HEK293 (cell line): ENCODE measurements at regions not wholly inside any gene's neighbourhood (a gene's known extent, or its start where the extent isn't known, plus 50 kb on each side); places are given as distances from the start of the nearest gene placed in this dataset.

Experiments used
- CTCF ChIA-PET: fragments of 350-600 bp; formaldehyde crosslinking; extraction: SDS; loops from one replicate; lab custom pipeline; 2021; ENCODE audit warnings: antibody characterized with exemption; lab: Yijun Ruan, JAX
- POLR2A ChIA-PET: fragments of 300-600 bp; formaldehyde crosslinking; extraction: SDS; loops from one replicate; lab custom pipeline; 2020; ENCODE audit warnings: antibody characterized with exemption, inconsistent platforms; lab: Yijun Ruan, JAX
- H3K27ac ChIP-seq: fragments of 200-500 bp; sonication (Bioruptor generic); 2 replicates; pipeline ENCODE4 v1.5.1; 2014; ENCODE audit warnings: low read depth, low read length, control low read depth, inconsistent platforms; ENCODE audit errors: extremely low read depth
- H3K36me3 ChIP-seq, 2 experiments: fragments of 200-500 bp in 1 of 2; sonication (Bioruptor generic) in 1 of 2; 1 replicate in 1 of 2; 2 replicates in 1 of 2; pipeline ENCODE4 v1.5.1; 2014 to 2017; ENCODE audit warnings: inconsistent platforms in 2 of 2, low read length in 2 of 2; ENCODE audit not compliant: control insufficient read depth in 2 of 2, insufficient read depth in 1 of 2
- H3K4me1 ChIP-seq: fragments of 200-500 bp; sonication (Bioruptor generic); 2 replicates; pipeline ENCODE4 v1.5.1; 2014; ENCODE audit warnings: mild to moderate bottlenecking, low read length, inconsistent platforms; ENCODE audit not compliant: control insufficient read depth, insufficient read depth
- H3K4me3 ChIP-seq: 2 replicates; pipeline ENCODE4 v1.5.1; 2011; ENCODE audit warnings: low read depth, mild to moderate bottlenecking, control low read depth, low read length, moderate library complexity
- H3K9me3 ChIP-seq: fragments of 200-500 bp; sonication (Bioruptor generic); 2 replicates; pipeline ENCODE4 v1.5.1; 2014; ENCODE audit warnings: low read depth, low read length, inconsistent platforms; ENCODE audit not compliant: control insufficient read depth, insufficient read depth
- GLI2 ChIP-seq: fragments of 450-650 bp; formaldehyde crosslinking; IDR thresholded peaks from 2 replicates; pipeline ENCODE4; 2017; ENCODE audit warnings: missing biosample characterization, missing genetic modification characterization, low read depth, borderline replicate concordance
- HOXA7 ChIP-seq: sonication (generic); formaldehyde crosslinking; IDR thresholded peaks from 2 replicates; pipeline ENCODE4 v1.8.1; 2022; ENCODE audit warnings: missing genetic modification reagents, borderline replicate concordance
- KLF1 ChIP-seq: fragments of 450-650 bp; formaldehyde crosslinking; IDR thresholded peaks from 2 replicates; pipeline ENCODE4 v1.5.1; 2016; ENCODE audit warnings: missing biosample characterization, missing genetic modification characterization
- KLF9 ChIP-seq: fragments of 450-650 bp; formaldehyde crosslinking; IDR thresholded peaks from 2 replicates; pipeline ENCODE4 v1.5.1; 2016; ENCODE audit warnings: missing biosample characterization, missing genetic modification characterization, low read depth
- REPIN1 ChIP-seq: fragments of 450-650 bp; formaldehyde crosslinking; IDR thresholded peaks from 2 replicates; pipeline ENCODE4 v1.5.1; 2017; ENCODE audit warnings: missing biosample characterization, missing genetic modification characterization, low read depth
- SALL2 ChIP-seq: fragments of 450-650 bp; formaldehyde crosslinking; IDR thresholded peaks from 2 replicates; pipeline ENCODE4 v1.5.0; 2017; ENCODE audit warnings: missing biosample characterization, mild to moderate bottlenecking, missing genetic modification characterization, borderline replicate concordance
- SP7 ChIP-seq: fragments of 450-650 bp; formaldehyde crosslinking; IDR thresholded peaks from 2 replicates; pipeline ENCODE4 v1.5.1; 2016; ENCODE audit warnings: missing biosample characterization, missing genetic modification characterization
- ZNF10 ChIP-seq: fragments of 450-650 bp; formaldehyde crosslinking; IDR thresholded peaks from 2 replicates; pipeline ENCODE4 v1.5.1; 2017; ENCODE audit warnings: missing biosample characterization, missing genetic modification characterization
- ZNF121 ChIP-seq: fragments of 450-650 bp; formaldehyde crosslinking; IDR thresholded peaks from 2 replicates; pipeline ENCODE4 v1.5.1; 2016; ENCODE audit warnings: missing biosample characterization, missing genetic modification characterization
- ZNF16 ChIP-seq: fragments of 450-650 bp; formaldehyde crosslinking; IDR thresholded peaks from 2 replicates; pipeline ENCODE4 v1.5.1; 2016; ENCODE audit warnings: low read depth, missing biosample characterization, missing genetic modification characterization
- ZNF169 ChIP-seq: fragments of 450-650 bp; formaldehyde crosslinking; IDR thresholded peaks from 2 replicates; pipeline ENCODE4 v1.5.1; 2016; ENCODE audit warnings: missing biosample characterization, missing genetic modification characterization
- ZNF239 ChIP-seq: fragments of 450-650 bp; formaldehyde crosslinking; IDR thresholded peaks from 2 replicates; pipeline ENCODE4 v1.5.1; 2016; ENCODE audit warnings: missing biosample characterization, missing genetic modification characterization
- ZNF280D ChIP-seq: fragments of 450-650 bp; formaldehyde crosslinking; IDR thresholded peaks from 2 replicates; pipeline ENCODE4 v1.5.1; 2016; ENCODE audit warnings: missing biosample characterization, missing genetic modification characterization
- ZNF292 ChIP-seq: fragments of 450-650 bp; formaldehyde crosslinking; IDR thresholded peaks from 2 replicates; pipeline ENCODE4 v1.5.1; 2016; ENCODE audit warnings: low read depth, missing biosample characterization, missing genetic modification characterization, borderline replicate concordance
- ZNF510 ChIP-seq: fragments of 450-650 bp; formaldehyde crosslinking; IDR thresholded peaks from 2 replicates; pipeline ENCODE4 v1.5.1; 2018; ENCODE audit warnings: mild to moderate bottlenecking, missing genetic modification characterization, missing biosample characterization; ENCODE audit not compliant: insufficient replicate concordance
- ZNF621 ChIP-seq: fragments of 450-650 bp; formaldehyde crosslinking; IDR thresholded peaks from 2 replicates; pipeline ENCODE4 v1.5.1; 2017; ENCODE audit warnings: missing biosample characterization, missing genetic modification characterization
- ZNF623 ChIP-seq: fragments of 450-650 bp; formaldehyde crosslinking; IDR thresholded peaks from 2 replicates; pipeline ENCODE4 v1.5.1; 2016; ENCODE audit warnings: missing biosample characterization, missing genetic modification characterization
- TF ChIP-seq, protein P1 (sequence below): fragments of 450-650 bp; formaldehyde crosslinking; IDR thresholded peaks from 2 replicates; pipeline ENCODE4 v1.5.1; 2016; ENCODE audit warnings: missing biosample characterization, missing genetic modification characterization, borderline replicate concordance

GRCh38 chrX:94435799-94436198, 761.8 kb downstream of the FAM133A start (continued):
- TF ChIP-seq ZNF510 (tag by site-specific recombination) (no peak), HOXA7 (no peak)

DNA sequence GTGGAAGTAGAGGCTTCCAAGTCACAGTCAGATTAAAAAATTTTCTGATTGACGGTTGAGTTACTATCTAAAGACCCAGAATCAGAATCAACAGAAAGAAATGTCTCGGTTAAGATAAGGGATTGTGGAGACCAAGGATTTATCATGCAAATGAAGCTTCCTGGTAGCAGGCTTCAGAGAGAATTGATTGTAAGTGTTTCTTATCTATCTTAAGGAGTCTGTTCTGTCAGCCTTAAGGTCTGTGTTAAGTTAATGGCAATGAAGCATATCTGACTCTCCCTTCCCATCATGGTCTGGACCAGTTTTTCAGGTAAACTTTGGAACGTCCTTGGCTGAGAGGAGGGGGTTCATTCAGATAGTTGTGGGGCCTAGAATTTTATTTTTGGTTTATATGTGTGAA, 780.2 kb downstream of the FAM133A start:
- TF ChIP-seq ZNF623 (tag by site-specific recombination): no peak
- TF ChIP-seq ZNF280D (tag by site-specific recombination): no peak
- TF ChIP-seq ZNF510 (tag by site-specific recombination): no peak
- no peak for TF ChIP-seq ZNF621
- TF ChIP-seq SALL2: no peak
- no peak for TF ChIP-seq ZNF16
- TF ChIP-seq KLF1: no peak
- TF ChIP-seq SP7: no peak
- TF ChIP-seq REPIN1 (tag by site-specific recombination): no peak
- TF ChIP-seq GLI2 (tag by site-specific recombination): no peak
- TF ChIP-seq, protein P1, sequence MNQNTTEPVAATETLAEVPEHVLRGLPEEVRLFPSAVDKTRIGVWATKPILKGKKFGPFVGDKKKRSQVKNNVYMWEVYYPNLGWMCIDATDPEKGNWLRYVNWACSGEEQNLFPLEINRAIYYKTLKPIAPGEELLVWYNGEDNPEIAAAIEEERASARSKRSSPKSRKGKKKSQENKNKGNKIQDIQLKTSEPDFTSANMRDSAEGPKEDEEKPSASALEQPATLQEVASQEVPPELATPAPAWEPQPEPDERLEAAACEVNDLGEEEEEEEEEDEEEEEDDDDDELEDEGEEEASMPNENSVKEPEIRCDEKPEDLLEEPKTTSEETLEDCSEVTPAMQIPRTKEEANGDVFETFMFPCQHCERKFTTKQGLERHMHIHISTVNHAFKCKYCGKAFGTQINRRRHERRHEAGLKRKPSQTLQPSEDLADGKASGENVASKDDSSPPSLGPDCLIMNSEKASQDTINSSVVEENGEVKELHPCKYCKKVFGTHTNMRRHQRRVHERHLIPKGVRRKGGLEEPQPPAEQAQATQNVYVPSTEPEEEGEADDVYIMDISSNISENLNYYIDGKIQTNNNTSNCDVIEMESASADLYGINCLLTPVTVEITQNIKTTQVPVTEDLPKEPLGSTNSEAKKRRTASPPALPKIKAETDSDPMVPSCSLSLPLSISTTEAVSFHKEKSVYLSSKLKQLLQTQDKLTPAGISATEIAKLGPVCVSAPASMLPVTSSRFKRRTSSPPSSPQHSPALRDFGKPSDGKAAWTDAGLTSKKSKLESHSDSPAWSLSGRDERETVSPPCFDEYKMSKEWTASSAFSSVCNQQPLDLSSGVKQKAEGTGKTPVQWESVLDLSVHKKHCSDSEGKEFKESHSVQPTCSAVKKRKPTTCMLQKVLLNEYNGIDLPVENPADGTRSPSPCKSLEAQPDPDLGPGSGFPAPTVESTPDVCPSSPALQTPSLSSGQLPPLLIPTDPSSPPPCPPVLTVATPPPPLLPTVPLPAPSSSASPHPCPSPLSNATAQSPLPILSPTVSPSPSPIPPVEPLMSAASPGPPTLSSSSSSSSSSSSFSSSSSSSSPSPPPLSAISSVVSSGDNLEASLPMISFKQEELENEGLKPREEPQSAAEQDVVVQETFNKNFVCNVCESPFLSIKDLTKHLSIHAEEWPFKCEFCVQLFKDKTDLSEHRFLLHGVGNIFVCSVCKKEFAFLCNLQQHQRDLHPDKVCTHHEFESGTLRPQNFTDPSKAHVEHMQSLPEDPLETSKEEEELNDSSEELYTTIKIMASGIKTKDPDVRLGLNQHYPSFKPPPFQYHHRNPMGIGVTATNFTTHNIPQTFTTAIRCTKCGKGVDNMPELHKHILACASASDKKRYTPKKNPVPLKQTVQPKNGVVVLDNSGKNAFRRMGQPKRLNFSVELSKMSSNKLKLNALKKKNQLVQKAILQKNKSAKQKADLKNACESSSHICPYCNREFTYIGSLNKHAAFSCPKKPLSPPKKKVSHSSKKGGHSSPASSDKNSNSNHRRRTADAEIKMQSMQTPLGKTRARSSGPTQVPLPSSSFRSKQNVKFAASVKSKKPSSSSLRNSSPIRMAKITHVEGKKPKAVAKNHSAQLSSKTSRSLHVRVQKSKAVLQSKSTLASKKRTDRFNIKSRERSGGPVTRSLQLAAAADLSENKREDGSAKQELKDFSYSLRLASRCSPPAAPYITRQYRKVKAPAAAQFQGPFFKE (tag by site-specific recombination): no peak
- TF ChIP-seq ZNF239 (tag by site-specific recombination): no peak
- no peaks in the 10 kb centered on the region for H3K36me3 ChIP-seq
- H3K4me3 ChIP-seq: no peak overlapping the region
- no peaks in the 10 kb centered on the region for H3K9me3 ChIP-seq
- no peak overlapping the region for H3K27ac ChIP-seq
- ChIA-PET POLR2A (no interaction called here), CTCF (interaction anchor here (0.6 kb wide), 1 partner anchor 1706 kb away, joined by 3 read pairs; no protein-coding TSS in a partner anchor)
- no peaks in the 10 kb centered on the region for H3K4me1 ChIP-seq

GRCh38 chrX:94454606-94455005, 780.6 kb downstream of the FAM133A start:
- ChIA-PET CTCF (interaction anchor here (0.6 kb wide), 1 partner anchor 1707 kb away, joined by 3 read pairs; no protein-coding TSS in a partner anchor), POLR2A (no interaction called here)
- H3K4me1 ChIP-seq: no peaks in the 10 kb centered on the region
- TF ChIP-seq ZNF169: no peak
- no peak for TF ChIP-seq ZNF292 (tag by site-specific recombination)
- TF ChIP-seq KLF9: no peak
- no peak for TF ChIP-seq ZNF10
- TF ChIP-seq REPIN1 (tag by site-specific recombination): no peak
- no peak for TF ChIP-seq ZNF121 (tag by site-specific recombination)
- H3K36me3 ChIP-seq: no peaks in the 10 kb centered on the region
- H3K27ac ChIP-seq: no peak overlapping the region
- no peak overlapping the region for H3K4me3 ChIP-seq
- no peaks in the 10 kb centered on the region for H3K9me3 ChIP-seq
